Esophagus squamous epithelium (tissue), 5 donors: ENCODE measurements at regions not wholly inside any gene's neighbourhood (a gene's known extent, or its start where the extent isn't known, plus 50 kb on each side); places are given as distances from the start of the nearest gene placed in this dataset.

ENCODE experiments used
- DNase-seq: peaks from one replicate; lab custom pipeline; 2025; lab: John Stamatoyannopoulos, UW
- H3K27ac ChIP-seq, 4 donors: fragments of 200-600 bp; sonication (generic); one replicate each; pipeline ENCODE4 v1.5.1; 2016 to 2019; ENCODE audit warnings: mild to moderate bottlenecking in 1 of 4
- H3K27me3 ChIP-seq, 4 donors: fragments of 200-600 bp; sonication (generic); 1 replicate in 3 of 4; 2 replicates in 1 of 4; pipeline versions ENCODE4 v1.5.1 to v1.6.0; 2017 to 2021; ENCODE audit warnings: antibody characterized with exemption in 1 of 4
- H3K36me3 ChIP-seq, 3 donors: fragments of 200-600 bp; sonication (generic); one replicate each; pipeline ENCODE4 v1.5.1; 2016 to 2019
- H3K4me1 ChIP-seq, 3 donors: fragments of 200-600 bp; sonication (generic); one replicate each; pipeline ENCODE4 v1.5.1; 2017 to 2019
- H3K4me3 ChIP-seq, 4 donors: fragments of 200-600 bp; sonication (generic); 1 replicate in 3 of 4; 2 replicates in 1 of 4; pipeline ENCODE4 v1.5.1; 2016 to 2019; ENCODE audit warnings: mild to moderate bottlenecking in 2 of 4, moderate library complexity in 1 of 4
- H3K9me3 ChIP-seq, 3 donors: fragments of 200-600 bp; sonication (generic); one replicate each; pipeline ENCODE4 v1.5.1; 2016 to 2019
- CTCF ChIP-seq, 6 experiments: fragments of 450-650 bp in 4 of 6; fragments of 200-600 bp in 2 of 6; sonication (generic) in 2 of 6; IDR thresholded peaks; one replicate each; pipeline ENCODE4 v1.5.1; 2016 to 2019; ENCODE audit warnings: antibody characterized with exemption in 6 of 6, mild to moderate bottlenecking in 4 of 6, moderate library complexity in 4 of 6
- POLR2A ChIP-seq, 4 donors: fragments of 450-650 bp; IDR thresholded peaks; one replicate each; pipeline ENCODE4 v1.6.1; 2017; ENCODE audit warnings: antibody characterized with exemption in 4 of 4, mild to moderate bottlenecking in 4 of 4, moderate library complexity in 3 of 4
- WGBS, 2 donors: methylation state at CpG; one replicate each; pipeline ENCODE4 v1.1.5; 2018; 5-methylcytosine and 5-hydroxymethylcytosine counted together
- intact Hi-C: fragments of 100-400 bp; cut with DNase I; formaldehyde crosslinking; loops from one replicate; pipeline ENCODE4 v1.15.0; 2022
- donor health status: DM: yes; HTN: yes; CAD: no.

GRCh38 chr4:159552979-159553768, 450.3 kb downstream of the RAPGEF2 start:
- H3K27me3 ChIP-seq: no peaks in the 10 kb centered on the region
- no peak for DNase-seq
- H3K9me3 ChIP-seq: no peaks in the 10 kb centered on the region
- no peaks in the 10 kb centered on the region for H3K4me1 ChIP-seq
- H3K27ac ChIP-seq: no peak overlapping the region
- H3K36me3 ChIP-seq: no peaks in the 10 kb centered on the region
- intact Hi-C loops: no loop called here
- TF ChIP-seq CTCF (IDR thresholded peaks at IDR 0.05) (no peak), POLR2A (IDR thresholded peaks at IDR 0.05) (no peak)
- WGBS, 2 donors: 67 to 76% methylated on average over 4 of the region's 4 CpGs
- no peak overlapping the region for H3K4me3 ChIP-seq

GRCh38 chr4:159555873-159556272, 453.0 kb downstream of the RAPGEF2 start:
- no peak overlapping the region for H3K4me3 ChIP-seq
- H3K4me1 ChIP-seq: no peaks in the 10 kb centered on the region
- intact Hi-C loops: no loop called here
- TF ChIP-seq CTCF (IDR thresholded peaks at IDR 0.05): no peak
- TF ChIP-seq POLR2A (IDR thresholded peaks at IDR 0.05): no peak
- H3K36me3 ChIP-seq: no peaks in the 10 kb centered on the region
- H3K27ac ChIP-seq: no peak overlapping the region
- DNase-seq: no peak
- H3K9me3 ChIP-seq: no peaks in the 10 kb centered on the region
- H3K27me3 ChIP-seq: no peaks in the 10 kb centered on the region

- no peak for TF ChIP-seq CTCF (IDR thresholded peaks at IDR 0.05)
- no peaks in the 10 kb centered on the region for H3K27me3 ChIP-seq
- H3K4me1 ChIP-seq: no peaks in the 10 kb centered on the region
- WGBS, 2 donors: 65 to 73% methylated on average over 1 of the region's 1 CpG
- no peak overlapping the region for H3K27ac ChIP-seq
- no peak overlapping the region for H3K4me3 ChIP-seq
- no peaks in the 10 kb centered on the region for H3K36me3 ChIP-seq
- H3K9me3 ChIP-seq: no peaks in the 10 kb centered on the region
- intact Hi-C loops: no loop called here
- DNase-seq: no peak
Measured at GRCh38 chr4:159562366-159562765, 459.5 kb downstream of the RAPGEF2 start.

GRCh38 chr4:159563257-159563656, 460.4 kb downstream of the RAPGEF2 start:
- WGBS, 2 donors: 35 to 44% methylated on average over 1 of the region's 1 CpG
- TF ChIP-seq POLR2A (IDR thresholded peaks at IDR 0.05) (no peak), CTCF (IDR thresholded peaks at IDR 0.05) (no peak)
- Histone ChIP-seq H3K4me1 (no peaks in the 10 kb centered on the region), H3K36me3 (no peaks in the 10 kb centered on the region), H3K27ac (no peak overlapping the region), H3K9me3 (no peaks in the 10 kb centered on the region), H3K27me3 (no peaks in the 10 kb centered on the region), H3K4me3 (no peak overlapping the region)
- intact Hi-C loops: no loop called here
- DNase-seq: no peak

GRCh38 chr4:159564615-159565014, 461.7 kb downstream of the RAPGEF2 start:
- intact Hi-C loops: no loop called here
- H3K4me3 ChIP-seq: no peak overlapping the region
- no peaks in the 10 kb centered on the region for H3K36me3 ChIP-seq
- no peaks in the 10 kb centered on the region for H3K27me3 ChIP-seq
- 74 to 84% methylated on average over 5 of the region's 5 CpGs for WGBS, 2 donors
- no peak overlapping the region for H3K27ac ChIP-seq
- DNase-seq: no peak
- H3K9me3 ChIP-seq: no peaks in the 10 kb centered on the region
- no peaks in the 10 kb centered on the region for H3K4me1 ChIP-seq
- TF ChIP-seq POLR2A (IDR thresholded peaks at IDR 0.05): no peak
- TF ChIP-seq CTCF (IDR thresholded peaks at IDR 0.05): no peak
